NCI-H146 (cell line): ENCODE measurements at regions not wholly inside any gene's neighbourhood (a gene's known extent, or its start where the extent isn't known, plus 50 kb on each side); places are given as distances from the start of the nearest gene placed in this dataset.

Source experiments
- DNase-seq: peaks from one replicate; lab custom pipeline; 2025; lab: John Stamatoyannopoulos, UW

DNA sequence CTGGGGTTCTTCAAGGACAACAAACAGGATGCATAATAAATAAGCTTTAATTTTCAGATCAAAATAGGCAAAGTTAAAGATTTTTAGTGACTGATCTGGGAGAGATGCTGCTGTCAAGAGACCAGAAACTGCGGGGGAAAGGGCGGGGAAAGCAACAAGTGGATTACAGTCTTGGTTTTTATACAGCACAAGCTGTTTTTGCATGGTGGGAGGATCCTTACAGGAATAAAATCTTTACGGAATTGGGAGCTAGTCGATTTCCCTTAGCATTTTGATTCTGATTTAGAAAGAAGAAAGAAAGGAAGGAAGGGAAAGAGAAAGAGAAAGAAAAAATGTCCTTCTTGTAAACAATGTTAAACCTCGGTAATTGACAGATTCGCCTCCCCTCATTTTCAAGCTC, 242.3 kb upstream of the SP8 start:
- peak; percentile 26 for DNase-seq

DNA sequence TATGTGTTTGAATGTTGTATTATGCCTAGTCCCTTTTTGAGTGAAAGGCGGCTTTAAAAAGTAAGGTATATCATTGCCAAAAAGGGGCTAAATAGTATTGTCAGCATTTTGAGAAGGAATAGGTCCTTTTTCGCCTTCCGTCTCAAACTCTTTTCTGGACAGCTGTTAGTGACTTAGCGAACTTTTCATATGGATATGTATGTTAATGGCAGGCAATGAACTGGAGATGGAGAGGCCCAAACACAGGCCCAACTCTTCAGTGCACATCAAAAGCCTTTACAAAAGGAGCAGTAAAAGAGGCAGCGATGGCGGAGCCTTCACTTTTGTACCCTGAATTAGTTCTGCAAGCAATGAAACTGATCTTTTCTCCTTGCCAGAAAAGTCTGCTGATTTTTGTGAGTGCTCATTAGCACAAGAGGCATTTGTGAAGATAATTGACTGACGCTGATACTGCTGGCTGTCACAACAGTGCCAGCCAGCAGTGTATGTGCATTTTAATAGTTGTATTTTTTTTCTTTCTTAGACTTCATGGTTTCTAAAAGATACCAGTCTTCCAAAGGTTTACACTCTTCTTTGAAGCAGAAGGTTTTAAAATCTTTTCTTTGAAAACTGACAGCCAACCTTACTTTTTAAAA, 243.7 kb upstream of the SP8 start:
- DNase-seq = no peak

GRCh38 chr7:21041252-21041651, 254.6 kb upstream of the SP8 start:
- no peak for DNase-seq

- peak; percentile 19 for DNase-seq
Observed at GRCh38 chr7:21041666-21042065, 255.0 kb upstream of the SP8 start.

DNA sequence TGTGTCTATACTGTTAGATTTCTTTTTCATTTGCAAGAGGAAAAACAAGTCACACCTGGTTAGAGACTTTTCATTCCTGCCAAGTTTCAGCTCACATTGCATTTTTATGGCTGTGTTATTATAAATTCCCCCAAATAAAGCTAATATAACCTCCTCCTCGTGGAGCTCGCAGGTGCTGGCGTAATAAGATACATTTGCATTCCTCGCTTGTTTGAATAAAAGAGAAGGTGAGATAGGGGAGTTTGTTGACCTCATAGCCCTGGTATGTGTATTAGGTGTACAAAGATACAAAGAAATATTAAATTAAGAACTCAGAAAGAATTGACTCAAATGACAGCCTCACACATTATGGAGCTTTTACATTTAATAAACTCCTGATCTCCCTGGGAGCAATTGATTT, 257.7 kb upstream of the SP8 start:
- DNase-seq = no peak

DNA sequence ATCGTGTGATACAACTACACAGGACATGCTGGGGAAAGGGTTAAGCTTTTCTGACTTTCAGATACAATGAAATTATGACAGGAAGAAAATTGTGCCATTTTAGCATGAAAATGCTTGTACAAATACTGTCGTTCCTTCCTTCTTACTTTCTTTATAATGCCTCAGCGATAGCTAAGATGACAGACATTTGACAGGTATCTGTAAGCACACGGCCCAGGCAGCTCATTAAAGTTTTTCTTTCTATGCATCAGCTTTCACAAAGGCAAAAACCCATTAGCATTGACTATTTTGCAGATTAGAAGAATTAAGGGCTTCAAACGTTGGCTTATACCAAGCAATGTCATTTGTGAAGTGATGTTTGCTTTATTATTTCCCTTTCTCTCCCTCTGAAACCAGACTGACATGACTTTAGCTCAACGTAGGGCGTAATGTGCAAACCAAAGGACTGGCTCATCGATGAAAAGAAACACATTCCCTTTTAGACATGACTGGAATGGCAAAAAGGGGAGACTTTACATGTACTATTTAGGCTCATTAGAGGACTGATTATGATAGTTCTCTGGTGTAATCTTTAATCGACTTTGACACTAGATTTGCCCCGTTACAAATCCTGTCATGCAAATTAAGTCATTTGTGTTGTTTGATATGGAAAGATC, 258.4 kb upstream of the SP8 start:
- no peak for DNase-seq

DNA sequence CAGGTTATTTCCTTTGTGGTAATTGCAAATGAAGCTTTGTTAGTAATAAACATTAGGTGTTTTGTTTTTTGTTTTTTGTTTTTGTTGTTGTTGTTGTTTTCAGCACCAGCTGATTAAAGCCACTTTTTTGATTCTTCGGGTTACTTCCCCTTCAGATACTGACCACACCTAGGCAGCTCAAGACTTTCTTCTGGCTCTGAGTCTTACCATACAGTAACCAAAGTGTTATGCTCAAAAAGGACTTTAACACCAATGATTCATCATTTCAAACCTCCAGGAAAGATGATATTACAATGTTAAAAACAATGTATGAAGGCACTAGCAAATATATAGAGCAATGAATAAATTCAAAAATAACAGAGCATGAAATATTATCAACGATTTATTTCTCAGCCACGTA, 265.2 kb upstream of the SP8 start:
- no peak for DNase-seq

GRCh38 chr7:21054427-21055112, 267.9 kb upstream of the SP8 start:
- peak; percentile 9 for DNase-seq

DNA sequence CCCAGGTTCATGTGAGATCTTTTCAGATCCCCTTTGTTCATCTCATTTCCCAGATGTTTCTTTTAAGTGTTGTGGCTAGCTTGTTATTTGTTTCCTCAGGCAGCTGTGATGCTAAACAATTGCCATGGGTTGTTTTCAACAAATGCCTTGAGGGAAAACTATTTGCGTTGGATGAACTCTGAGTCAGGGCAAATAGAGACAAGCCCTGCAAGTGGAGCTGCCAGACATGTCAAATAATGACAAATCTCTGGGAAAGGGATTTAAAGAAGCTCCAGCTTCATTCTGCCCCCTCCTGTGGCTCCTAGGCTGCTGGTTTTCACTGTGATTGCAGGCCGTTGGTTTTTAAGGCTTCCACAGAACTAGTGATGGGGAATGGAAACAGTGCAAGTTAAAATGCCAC, 272.4 kb upstream of the SP8 start:
- DNase-seq = no peak

DNA sequence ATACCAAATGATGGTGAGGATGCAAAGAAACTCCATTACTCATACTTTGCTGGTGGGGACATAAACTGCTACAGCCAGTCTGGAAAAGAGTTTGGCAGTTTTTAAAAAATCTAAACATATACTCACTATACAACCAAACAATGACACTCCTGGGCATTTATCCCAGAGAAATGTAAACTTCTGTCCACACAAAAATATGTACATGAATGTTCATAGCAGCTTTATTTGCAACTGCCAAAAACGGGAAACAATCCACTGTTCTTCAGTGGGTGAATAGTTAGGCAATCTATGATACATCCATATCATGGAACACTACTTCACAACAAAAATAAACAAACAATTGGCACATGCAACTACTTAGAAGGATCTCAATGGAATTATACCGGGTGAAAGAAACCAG, 276.4 kb upstream of the SP8 start:
- no peak for DNase-seq

DNA sequence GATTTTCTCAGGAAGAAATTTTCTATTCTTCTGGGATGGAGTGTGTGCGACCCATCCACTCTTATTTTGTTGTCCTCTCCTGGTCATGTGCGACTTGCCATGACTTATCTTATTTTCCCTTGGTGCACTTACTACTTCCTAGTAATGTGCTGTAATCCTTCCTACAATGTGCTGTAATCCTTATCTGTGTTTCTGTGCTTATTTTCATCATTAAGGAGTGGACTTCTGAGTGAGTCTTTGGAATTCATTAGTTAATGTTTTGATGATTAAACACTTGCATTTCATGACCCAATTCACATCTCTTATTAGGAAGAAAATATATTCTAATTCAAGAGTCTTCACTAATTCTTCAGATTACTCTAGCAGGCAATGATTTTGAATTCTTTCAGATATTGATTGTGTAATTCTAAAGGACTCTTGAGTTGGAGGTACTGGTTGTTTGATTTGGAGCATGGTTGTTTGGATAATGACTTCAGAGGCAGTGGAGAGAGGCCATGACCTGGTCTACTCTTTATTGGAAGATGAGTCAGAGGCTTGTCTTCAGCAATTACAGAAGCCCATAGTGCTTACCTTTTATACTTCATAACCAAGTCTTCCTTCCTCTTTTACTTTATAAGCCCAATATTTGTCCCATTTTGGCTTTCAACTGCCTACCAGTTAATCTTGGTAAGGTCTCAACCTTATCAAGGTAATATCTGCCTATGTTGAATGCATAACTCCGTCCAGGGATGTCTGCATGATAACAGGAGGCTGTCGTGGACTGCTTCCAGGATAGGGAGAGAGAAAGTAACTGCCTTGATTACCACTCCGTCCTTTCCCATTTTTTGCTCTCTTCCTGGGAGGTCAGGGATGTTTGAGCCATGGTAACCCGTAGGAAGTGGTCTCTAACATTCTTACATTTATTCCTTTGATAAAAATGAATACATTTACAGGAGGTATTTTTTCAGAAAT, 278.3 kb upstream of the SP8 start:
- peak; percentile 2 for DNase-seq

GRCh38 chr7:21066221-21066620, 279.5 kb upstream of the SP8 start:
- DNase-seq = no peak

DNA sequence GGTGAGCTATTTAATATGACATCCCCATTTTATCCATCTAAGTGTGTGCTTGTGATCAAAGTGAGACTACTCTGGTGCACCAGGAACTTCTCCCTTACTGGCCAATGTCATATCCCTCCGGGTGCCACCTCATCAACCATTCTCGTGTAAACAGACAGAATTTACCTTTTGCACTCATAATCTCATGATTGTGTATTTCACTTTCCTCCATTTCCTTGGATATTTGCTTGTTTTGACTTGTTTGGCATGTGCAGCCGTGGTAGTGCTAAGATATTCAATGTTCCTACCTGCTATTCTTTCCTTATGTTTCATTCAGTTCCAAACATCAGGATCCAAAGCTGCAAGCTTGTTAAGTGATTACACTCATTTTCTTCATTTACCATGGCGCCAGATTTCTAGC, 280.5 kb upstream of the SP8 start:
- DNase-seq = no peak

- DNase-seq = no peak
Observed at GRCh38 chr7:21070571-21071090, 283.9 kb upstream of the SP8 start.

GRCh38 chr7:21071561-21072501, 285.1 kb upstream of the SP8 start:
- no peak for DNase-seq

DNA sequence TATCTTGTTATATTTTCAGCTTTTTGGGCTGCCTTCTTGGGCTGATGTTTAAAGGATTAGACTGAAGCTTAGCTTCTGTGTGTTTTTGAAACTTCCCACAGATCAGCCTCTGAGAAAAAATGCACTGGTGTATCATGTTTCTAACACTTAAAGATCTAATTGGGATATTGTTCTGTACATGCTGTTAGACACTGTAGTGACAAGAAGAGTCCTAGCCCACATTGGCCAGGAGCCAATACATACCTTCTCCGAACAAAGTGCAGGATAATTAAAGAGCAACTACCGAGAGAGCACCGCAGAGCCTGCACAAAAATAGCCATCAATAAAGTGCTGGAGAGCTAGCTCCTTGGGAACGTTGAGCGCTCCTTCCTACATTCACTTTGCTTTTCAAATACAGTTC, 289.4 kb upstream of the SP8 start:
- peak; percentile 94 for DNase-seq

- DNase-seq = peak; percentile 11
Observed at GRCh38 chr7:21076574-21076973, 289.9 kb upstream of the SP8 start.

- DNase-seq = no peak
Observed at GRCh38 chr7:21077602-21078001, 290.9 kb upstream of the SP8 start.

DNA sequence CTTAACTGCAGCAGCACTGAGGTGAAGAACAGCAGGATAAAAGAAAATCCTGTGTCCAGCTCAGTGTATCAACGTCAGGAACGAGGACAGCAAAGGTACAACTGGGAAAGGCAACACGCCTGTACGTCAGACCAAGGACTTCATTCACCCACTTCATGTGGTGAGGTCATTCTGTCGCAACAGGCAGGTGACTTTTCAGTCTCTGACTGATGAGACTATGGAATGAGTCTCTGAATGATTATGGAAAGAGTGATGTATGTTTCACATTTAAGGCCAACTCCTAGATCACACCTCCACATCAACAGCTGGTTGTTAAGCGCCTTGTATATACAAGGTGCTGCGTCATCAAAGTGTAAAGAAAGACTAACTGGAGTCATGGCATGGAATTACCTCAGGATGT, 297.6 kb upstream of the SP8 start:
- DNase-seq = no peak

GRCh38 chr7:21086688-21087087, 300.0 kb upstream of the SP8 start:
- DNase-seq = peak; percentile 69

DNA sequence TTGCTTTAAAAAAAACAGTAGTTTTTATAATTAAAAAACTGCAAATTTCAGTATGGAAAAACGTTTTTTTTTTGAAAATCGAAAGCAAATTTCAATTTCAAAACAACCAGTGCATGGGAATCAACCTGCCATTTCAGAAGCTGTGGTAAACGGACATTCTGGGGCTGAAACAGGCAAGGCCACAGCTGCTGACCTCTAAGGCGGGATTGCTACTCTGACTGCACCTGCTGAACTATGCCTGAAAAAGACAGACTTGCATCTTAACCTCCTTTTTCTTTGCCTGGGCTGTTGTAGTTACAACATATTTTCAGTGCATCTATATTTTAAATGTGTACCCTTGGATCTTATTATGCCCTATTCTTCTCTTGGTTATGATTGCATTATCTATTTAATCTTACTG, 303.0 kb upstream of the SP8 start:
- DNase-seq = no peak
